Activated CD8-positive, alpha-beta memory T cell treated with anti-CD3 and anti-CD28 coated beads, Interleukin-2, amount 50 U/mL, for 1 hour (primary cell): ENCODE measurements at regions not wholly inside any gene's neighbourhood (a gene's known extent, or its start where the extent isn't known, plus 50 kb on each side); places are given as distances from the start of the nearest gene placed in this dataset.
"Not testable (repeated sequence)": the region's sequence is repeated elsewhere in the genome, so short reads cannot be mapped to it uniquely, and the experiment has no call there.

Source experiments
- DNase-seq: peaks from one replicate; pipeline ENCODE4 v3.0.0-alpha.2; 2020; ENCODE audit errors: extremely low read depth

GRCh38 chr9:28092981-28093936 is 520.0 kb upstream of the C9orf72 start:
- DNase-seq = no peak

DNA sequence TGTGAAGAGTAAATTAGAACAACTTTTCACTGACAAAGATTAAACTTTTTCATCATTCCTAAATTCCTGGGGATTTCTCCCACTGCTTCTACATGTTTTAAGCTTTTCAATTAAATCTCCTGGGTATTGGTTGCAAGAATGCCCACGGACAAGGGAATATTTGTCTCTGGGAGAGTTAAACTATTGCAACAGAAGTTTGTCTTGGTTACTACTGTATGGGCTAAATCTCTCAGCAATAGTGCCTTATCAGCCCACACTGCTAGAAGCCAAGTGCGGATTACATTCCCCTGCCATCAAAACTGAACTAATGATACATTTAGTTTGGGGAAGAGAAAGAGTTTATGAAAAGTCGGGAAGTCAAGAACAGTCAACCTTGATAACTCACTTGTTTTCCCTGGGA is 528.2 kb upstream of the C9orf72 start:
- DNase-seq = no peak

GRCh38 chr9:28105001-28105400 is 531.7 kb upstream of the C9orf72 start:
- no peak for DNase-seq

DNA sequence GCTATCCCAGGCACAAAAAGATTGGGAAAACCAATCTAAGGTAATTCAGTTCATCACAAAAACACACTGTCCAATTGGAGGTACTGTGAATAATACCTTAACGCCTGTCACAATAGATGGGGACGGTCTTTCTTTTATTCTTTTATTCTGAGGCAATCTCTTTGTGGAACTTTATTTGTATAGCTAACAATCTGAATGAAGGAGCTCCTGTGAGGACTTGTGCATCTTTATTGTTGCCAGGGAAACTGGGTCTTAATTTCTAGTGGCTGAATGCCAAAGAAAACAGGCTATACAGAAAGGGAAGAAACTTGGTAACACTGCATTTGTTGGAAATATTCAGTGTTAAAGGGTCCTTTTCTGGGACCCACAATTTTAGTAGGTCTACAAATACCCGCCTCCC is 546.9 kb upstream of the C9orf72 start:
- no peak for DNase-seq

DNA sequence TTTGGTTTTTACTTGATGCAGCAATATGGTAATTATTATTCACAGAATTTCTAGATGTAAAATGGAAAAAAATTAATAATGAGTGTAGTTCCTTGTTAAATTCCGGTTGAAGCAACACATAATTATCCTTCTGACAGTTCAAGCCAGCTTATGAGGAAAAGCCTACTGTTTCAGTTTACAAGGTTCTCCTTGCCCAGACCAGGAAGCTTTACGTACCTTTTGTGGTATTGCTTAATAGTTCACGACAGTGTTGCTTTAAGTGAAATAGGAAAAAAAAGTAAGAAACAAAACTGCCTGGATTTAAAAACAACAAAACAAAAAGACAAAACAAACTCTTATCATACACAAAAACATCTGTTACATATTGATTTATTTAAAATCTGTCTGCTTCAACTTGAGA is 547.3 kb upstream of the C9orf72 start:
- DNase-seq = no peak

GRCh38 chr9:28121366-28121765 is 548.1 kb upstream of the C9orf72 start:
- DNase-seq = no peak

DNA sequence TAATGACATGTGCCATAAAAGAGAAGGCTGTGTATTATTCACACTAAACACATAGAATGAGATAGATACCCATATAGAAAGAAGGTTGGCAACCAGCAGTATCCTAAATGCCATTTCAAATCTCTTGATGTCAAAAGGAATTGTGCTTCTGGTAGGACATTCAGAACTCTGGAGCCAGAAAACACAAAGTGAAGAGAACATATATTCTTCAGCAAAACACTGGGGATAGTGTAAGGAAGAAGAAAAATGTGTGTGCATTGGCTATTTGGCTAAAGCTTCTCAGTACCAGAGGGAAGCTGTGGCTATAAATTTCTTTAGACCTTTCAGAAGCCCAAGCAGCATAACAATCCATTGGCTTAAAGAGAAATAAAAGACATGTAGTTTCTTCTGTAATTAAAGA is 551.6 kb upstream of the C9orf72 start:
- no peak for DNase-seq

- DNase-seq = no peak
Observed at GRCh38 chr9:28127101-28127500, 553.8 kb upstream of the C9orf72 start.

DNA sequence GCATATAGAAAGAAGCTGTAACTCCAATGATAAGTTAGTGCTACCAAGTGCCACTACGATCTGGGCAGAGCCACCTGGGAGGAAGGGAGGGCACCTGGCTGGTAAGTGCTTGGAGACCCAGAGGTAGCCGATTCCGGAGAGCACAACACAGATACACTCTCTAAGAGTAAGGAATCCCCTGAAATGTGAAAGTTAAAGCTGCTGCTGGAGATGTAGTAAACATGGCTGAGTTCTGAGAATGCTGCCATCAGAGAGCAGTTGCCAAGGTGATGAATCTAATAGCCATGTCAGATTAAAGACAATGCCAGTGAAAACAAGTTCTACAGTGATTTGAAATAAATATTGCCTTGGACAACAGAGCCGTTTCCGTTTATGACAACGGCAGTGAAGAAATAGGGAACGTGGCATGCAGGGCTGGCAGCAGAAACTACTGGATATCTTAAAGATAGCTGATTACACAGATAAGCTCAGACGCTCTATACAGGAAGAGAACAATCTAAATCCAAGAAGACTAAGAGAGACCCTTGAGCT is 561.2 kb upstream of the C9orf72 start:
- no peak for DNase-seq

GRCh38 chr9:28135549-28135948 is 562.3 kb upstream of the C9orf72 start:
- no peak for DNase-seq

GRCh38 chr9:28136113-28136512 is 562.8 kb upstream of the C9orf72 start:
- DNase-seq = no peak

GRCh38 chr9:28147430-28147829 is 574.1 kb upstream of the C9orf72 start:
- not testable (repeated sequence) for DNase-seq

GRCh38 chr9:28147923-28148597 is 574.8 kb upstream of the C9orf72 start:
- DNase-seq = not testable (repeated sequence)

GRCh38 chr9:28149361-28150050 is 576.2 kb upstream of the C9orf72 start:
- DNase-seq = not testable (repeated sequence)

DNA sequence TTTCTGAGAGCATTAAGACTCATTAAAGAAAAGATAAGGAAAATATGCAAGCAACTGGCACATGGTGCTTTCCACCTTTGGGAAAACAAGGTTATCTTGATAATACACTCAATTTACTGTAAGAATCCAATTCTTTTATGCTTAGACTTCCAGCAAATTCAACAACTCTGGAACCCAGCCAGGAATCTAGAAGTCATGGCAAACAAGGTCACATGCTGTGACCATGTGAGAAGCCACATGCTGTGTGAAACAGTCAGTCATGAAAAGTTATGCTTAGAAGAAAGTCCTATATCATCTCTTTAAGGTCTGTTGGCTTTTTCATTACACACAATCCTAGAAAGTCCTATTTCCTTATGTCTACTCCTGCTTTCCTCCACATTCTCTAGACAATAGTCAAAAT is 581.8 kb upstream of the C9orf72 start:
- no peak for DNase-seq

DNA sequence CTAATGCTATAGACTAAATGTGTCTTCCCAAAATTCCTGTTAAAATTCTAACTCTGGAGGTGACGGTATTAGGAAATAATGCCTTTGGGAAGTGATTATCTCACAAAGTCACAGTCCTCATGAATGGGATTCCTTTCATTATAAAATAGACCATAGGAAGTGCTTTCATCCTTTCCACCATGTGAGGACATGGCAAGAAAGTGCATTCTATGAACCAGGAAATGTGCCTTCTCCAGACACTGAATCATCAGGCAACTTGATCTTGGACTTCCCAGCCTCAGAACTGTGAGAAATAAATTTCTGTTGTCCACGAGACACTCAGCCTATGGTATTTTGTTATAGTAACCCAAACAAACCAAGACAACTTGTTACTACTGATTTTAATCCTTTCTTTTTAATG is 582.4 kb upstream of the C9orf72 start:
- DNase-seq = no peak

DNA sequence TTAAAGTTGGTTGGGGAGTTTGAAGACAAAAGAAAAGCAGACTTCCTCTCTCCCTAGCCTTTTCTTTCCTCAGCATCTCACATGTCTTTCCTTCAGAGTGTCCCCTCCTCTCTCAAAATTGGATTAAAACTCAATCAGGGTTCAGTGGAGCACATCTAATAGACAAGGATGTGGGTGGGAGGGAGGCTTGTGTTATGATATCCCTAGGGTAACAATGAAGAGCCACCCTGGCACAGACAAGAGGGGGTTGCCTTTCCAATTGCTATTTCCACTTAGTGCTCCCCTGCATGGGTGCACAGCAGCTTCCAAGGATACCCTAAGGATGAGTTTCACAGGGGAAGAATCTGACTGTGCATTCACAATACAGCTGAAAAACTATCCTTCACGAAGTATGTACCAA is 585.2 kb upstream of the C9orf72 start:
- no peak for DNase-seq

GRCh38 chr9:28163619-28164018 is 590.3 kb upstream of the C9orf72 start:
- no peak for DNase-seq

- DNase-seq = no peak
Observed at GRCh38 chr9:28166179-28166578, 592.9 kb upstream of the C9orf72 start.

- DNase-seq = no peak
Observed at GRCh38 chr9:28177142-28177541, 603.9 kb upstream of the C9orf72 start.

GRCh38 chr9:28177925-28178324 is 604.6 kb upstream of the C9orf72 start:
- no peak for DNase-seq

DNA sequence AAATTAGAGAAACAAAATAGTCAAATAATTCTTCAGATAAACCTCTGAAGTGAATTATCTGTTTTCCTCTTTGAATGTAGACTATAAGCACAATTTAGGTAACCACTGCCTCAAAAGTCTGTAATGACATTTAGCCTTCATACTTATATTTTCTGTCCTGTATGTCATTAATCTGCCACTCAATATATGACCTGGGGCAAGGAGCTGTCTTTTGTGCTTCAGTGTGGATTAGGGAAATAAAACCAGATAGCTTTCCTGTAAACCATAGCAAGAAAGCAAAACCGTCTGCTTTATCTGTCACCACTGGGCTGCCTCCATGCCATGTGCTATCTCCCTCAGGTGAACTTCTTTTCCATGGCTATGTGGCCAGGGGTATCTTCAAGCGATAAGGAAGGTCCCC is 606.6 kb upstream of the C9orf72 start:
- no peak for DNase-seq
